ENCODE measurements at regions not wholly inside any gene's neighbourhood (a gene's known extent, or its start where the extent isn't known, plus 50 kb on each side); places are given as distances from the start of the nearest gene placed in this dataset.

DNA sequence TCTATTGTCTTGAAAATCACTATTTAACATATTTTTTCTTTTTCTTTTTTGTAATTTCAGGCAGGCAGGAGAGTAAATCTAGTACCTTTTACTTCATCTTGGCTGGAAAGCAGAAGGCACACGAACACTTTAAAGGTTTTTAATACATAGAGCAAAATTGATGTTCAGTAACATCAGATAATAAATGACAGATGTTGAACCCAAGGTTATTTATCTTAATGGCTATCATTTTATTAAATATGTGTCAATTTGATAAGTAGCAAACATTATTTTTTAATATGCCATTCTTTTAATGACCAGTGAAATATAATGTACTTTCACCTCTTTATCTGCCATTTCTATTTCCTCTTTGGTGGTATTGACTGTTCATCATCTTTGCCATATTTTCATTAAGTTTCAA, 381.2 kb downstream of the ARHGEF28 start:
- intact Hi-C loops (cut with micrococcal nuclease) = no loop called here

DNA sequence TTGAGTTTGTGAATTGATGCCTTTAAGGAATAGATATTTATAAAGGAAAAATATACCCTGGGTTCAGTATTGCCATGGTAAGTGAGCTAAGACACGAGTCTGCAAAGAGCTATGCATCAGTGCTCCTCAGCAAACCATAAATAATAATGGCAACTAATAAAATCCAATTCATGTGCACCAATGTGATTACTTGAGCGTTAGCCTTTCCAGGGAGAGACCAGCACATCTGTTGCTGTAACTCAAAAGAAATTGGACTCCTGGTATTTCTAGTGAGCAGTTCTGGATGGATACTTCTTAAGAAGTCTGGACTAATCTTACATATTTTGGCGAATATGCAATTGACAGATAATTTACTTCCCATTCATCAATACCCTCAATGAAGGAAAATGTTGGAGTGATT, 373.3 kb downstream of the ARHGEF28 start:
- intact Hi-C loops (cut with micrococcal nuclease) = no loop called here

DNA sequence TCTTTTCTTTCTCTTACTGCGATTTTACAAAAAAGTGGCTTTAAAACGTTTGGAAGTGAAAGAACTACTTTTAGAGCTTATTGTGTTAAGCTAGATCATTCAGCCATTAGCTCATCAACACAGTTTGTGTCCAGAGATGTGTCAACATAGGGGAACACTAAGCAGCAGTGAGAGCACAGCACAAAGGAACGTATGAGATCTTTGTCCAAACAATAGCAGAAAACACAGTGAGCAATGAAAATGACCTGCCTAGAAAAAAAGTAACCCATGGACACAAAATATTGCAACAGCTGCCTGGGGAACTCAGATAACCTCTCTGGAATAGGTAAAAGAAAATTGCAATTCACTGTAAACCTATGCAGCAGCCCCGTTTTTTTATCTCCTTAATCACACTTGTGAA, 372.5 kb downstream of the ARHGEF28 start:
- intact Hi-C loops (cut with micrococcal nuclease) = no loop called here

DNA sequence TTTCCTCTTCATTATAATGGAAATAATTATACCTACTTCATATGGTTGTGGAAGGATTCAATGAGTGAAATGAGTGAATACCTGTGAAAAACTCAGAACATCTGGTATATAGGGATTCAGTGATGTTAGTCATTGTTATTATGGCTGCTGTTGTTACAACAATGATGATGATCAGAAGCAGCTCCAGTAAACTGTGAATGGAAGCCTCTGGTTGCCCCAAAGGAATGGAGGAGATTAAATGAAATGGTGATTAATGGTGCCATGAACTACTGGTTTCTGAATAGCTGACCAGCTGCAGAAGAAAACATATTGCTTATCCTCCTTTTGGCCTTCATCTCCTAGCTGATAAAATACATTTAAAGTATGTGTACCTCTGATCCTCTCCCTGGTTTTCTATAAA, 372.0 kb downstream of the ARHGEF28 start:
- intact Hi-C loops (cut with micrococcal nuclease) = no loop called here

DNA sequence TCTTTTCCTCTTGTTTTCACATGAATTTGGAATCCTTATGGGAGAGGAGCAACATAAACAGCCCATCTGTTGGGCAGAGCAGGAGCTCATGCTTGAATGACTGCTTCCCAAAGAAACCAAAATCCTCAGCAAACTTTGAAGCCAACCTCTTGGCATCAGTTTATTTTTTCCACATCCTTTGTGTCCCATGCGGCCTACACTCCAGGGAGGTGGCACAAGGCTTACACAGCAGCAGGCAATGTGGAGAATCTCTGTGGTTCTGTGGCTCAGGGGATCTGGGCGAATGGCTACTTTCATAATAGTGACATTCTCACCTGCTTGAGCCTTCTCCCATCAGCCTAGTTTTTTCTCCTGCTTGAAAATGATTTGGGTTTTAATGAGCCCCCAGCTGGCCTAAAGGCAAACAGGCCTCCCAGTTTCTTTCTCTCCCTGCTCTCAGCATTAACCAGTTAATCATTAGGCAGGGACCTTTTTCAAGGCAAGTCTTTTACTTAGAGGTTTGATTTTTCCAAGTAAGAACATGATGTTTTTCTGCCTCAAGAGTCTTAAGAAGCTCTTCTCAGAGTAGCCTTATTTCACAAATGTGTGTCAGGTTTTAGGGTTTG, 370.3 kb downstream of the ARHGEF28 start:
- intact Hi-C loops (cut with micrococcal nuclease) = no loop called here

DNA sequence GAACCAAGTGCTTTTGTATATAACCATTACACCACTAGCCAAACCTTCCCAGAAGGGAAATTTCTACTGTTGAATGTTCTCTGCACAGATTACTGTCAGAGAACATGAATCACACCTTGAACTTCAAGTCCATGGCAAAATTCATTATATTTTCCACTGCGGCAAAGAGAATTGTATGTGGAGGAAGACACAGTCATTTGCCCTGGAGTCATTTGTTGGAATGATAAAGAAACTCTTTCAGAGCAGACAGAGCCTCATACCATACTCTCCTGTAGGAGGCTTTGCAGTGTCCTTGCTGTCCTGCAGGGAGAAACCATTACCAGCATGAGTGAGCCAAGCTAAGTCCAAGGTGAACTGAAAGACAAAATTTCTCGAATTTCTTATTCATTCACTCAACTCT, 369.0 kb downstream of the ARHGEF28 start:
- intact Hi-C loops (cut with micrococcal nuclease) = no loop called here
